HG02588 (cell line): ENCODE measurements at regions not wholly inside any gene's neighbourhood (a gene's known extent, or its start where the extent isn't known, plus 50 kb on each side); places are given as distances from the start of the nearest gene placed in this dataset.

Experiments
- ATAC-seq: cut with Tn5 transposase; IDR thresholded peaks from one replicate; pipeline ENCODE4 v1.9.1; 2021; ENCODE audit warnings: mild to moderate bottlenecking, moderate library complexity; ENCODE audit not compliant: unreplicated experiment

GRCh38 chr2:183214680-183215079 is 90.4 kb downstream of the NUP35 start:
- peak; percentile 84 for ATAC-seq

GRCh38 chr2:183215917-183216316 is 91.7 kb downstream of the NUP35 start:
- no peak for ATAC-seq

GRCh38 chr2:183219888-183220287 is 95.6 kb downstream of the NUP35 start:
- no peak for ATAC-seq

GRCh38 chr2:183222751-183223150 is 98.5 kb downstream of the NUP35 start:
- no peak for ATAC-seq

- no peak for ATAC-seq
These were observed 100.7 kb downstream of the NUP35 start for GRCh38 chr2:183224948-183225347.

GRCh38 chr2:183227176-183227575 is 102.9 kb downstream of the NUP35 start:
- no peak for ATAC-seq

- ATAC-seq = peak; percentile 76
These were observed 105.1 kb downstream of the NUP35 start for GRCh38 chr2:183229386-183229785.

- ATAC-seq = no peak
These were observed 108.1 kb downstream of the NUP35 start for GRCh38 chr2:183232161-183232865.

GRCh38 chr2:183242937-183243336 is 118.7 kb downstream of the NUP35 start:
- ATAC-seq = no peak

GRCh38 chr2:183243758-183244157 is 119.5 kb downstream of the NUP35 start:
- ATAC-seq = no peak

- ATAC-seq = no peak
These were observed 120.1 kb downstream of the NUP35 start for GRCh38 chr2:183244300-183244844.

GRCh38 chr2:183248866-183249567 is 124.8 kb downstream of the NUP35 start:
- no peak for ATAC-seq

GRCh38 chr2:183250061-183250460 is 125.8 kb downstream of the NUP35 start:
- no peak for ATAC-seq

- ATAC-seq = no peak
These were observed 126.2 kb downstream of the NUP35 start for GRCh38 chr2:183250472-183250871.

- no peak for ATAC-seq
These were observed 129.3 kb downstream of the NUP35 start for GRCh38 chr2:183253441-183254130.

GRCh38 chr2:183255411-183255810 is 131.2 kb downstream of the NUP35 start:
- ATAC-seq = no peak

GRCh38 chr2:183259921-183260320 is 135.7 kb downstream of the NUP35 start:
- ATAC-seq = no peak

GRCh38 chr2:183260527-183260926 is 136.3 kb downstream of the NUP35 start:
- no peak for ATAC-seq

GRCh38 chr2:183264890-183265535 is 140.8 kb downstream of the NUP35 start:
- no peak for ATAC-seq

- ATAC-seq = no peak
These were observed 143.0 kb downstream of the NUP35 start for GRCh38 chr2:183267148-183267827.

GRCh38 chr2:183269956-183270355 is 145.7 kb downstream of the NUP35 start:
- no peak for ATAC-seq
